Natural killer cell (primary cell): ENCODE measurements at regions not wholly inside any gene's neighbourhood (a gene's known extent, or its start where the extent isn't known, plus 50 kb on each side); places are given as distances from the start of the nearest gene placed in this dataset.
"Not testable (repeated sequence)": the region's sequence is repeated elsewhere in the genome, so short reads cannot be mapped to it uniquely, and the experiment has no call there.

ENCODE experiments used
- ATAC-seq, 3 donors: fragments of 150-1000 bp in 2 of 3; fragments of 200-7000 bp in 1 of 3; cut with Tn5 transposase; 1 replicate in 1 of 3; 2 replicates in 2 of 3; pipeline ENCODE4 v1.10.0; 2021; ENCODE audit warnings: mild to moderate bottlenecking in 2 of 3, moderate library complexity in 2 of 3
- DNase-seq, 2 donors: peaks; one replicate each; pipeline versions ENCODE4 v3.0.0 to v3.0.0-alpha.2; 2013 to 2021; ENCODE audit warnings: mixed read lengths in 1 of 2
- H3K27ac ChIP-seq: one replicate; pipeline ENCODE4 v1.5.1; 2013; ENCODE audit warnings: mild to moderate bottlenecking, low read length
- H3K27me3 ChIP-seq: one replicate; pipeline ENCODE4 v1.6.1; 2013; ENCODE audit warnings: low read length; ENCODE audit not compliant: control insufficient read depth, insufficient read depth
- H3K36me3 ChIP-seq: one replicate; pipeline ENCODE4 v1.6.1; 2013; ENCODE audit warnings: low read length; ENCODE audit not compliant: control insufficient read depth, insufficient read depth
- H3K4me1 ChIP-seq: one replicate; pipeline ENCODE4 v1.6.1; 2013; ENCODE audit warnings: low read length; ENCODE audit not compliant: control insufficient read depth, insufficient read depth
- H3K4me3 ChIP-seq: one replicate; pipeline ENCODE4 v1.5.1; 2013; ENCODE audit warnings: low read length
- H3K9me3 ChIP-seq: one replicate; pipeline ENCODE4 v1.6.1; 2013; ENCODE audit warnings: low read length; ENCODE audit not compliant: control insufficient read depth, insufficient read depth
- H3K27ac Mint-ChIP-seq, 2 donors: one replicate each; pipeline ENCODE4 v1.8.0; 2022; ENCODE audit warnings: mild to moderate bottlenecking in 2 of 2, mixed read lengths in 2 of 2, moderate library complexity in 1 of 2
- H3K27me3 Mint-ChIP-seq, 2 donors: one replicate each; pipeline ENCODE4 v1.8.0; 2022; ENCODE audit warnings: low read depth in 2 of 2, mixed read lengths in 2 of 2
- H3K36me3 Mint-ChIP-seq: one replicate; pipeline ENCODE4 v1.8.0; 2022; ENCODE audit warnings: mixed read lengths
- H3K4me1 Mint-ChIP-seq, 2 donors: one replicate each; pipeline ENCODE4 v1.8.0; 2022; ENCODE audit warnings: mixed read lengths in 2 of 2
- H3K4me3 Mint-ChIP-seq: one replicate; pipeline ENCODE4 v1.8.0; 2022; ENCODE audit warnings: mild to moderate bottlenecking, moderate library complexity, mixed read lengths
- H3K9me3 Mint-ChIP-seq, 2 donors: one replicate each; pipeline ENCODE4 v1.8.0; 2022; ENCODE audit warnings: mixed read lengths in 2 of 2
- WGBS: methylation state at CpG from one replicate; pipeline ENCODE4 v1.1.7; 2013; ENCODE audit warnings: missing lambda C conversion rate; ENCODE audit not compliant: insufficient coverage; 5-methylcytosine and 5-hydroxymethylcytosine counted together
- intact Hi-C: fragments of 100-400 bp; cut with micrococcal nuclease; formaldehyde crosslinking; loops from one replicate; pipeline ENCODE4 v1.14.2; 2022
- TF ChIP-seq, protein P1 (sequence below): fragments of 200-600 bp; IDR thresholded peaks from one replicate; pipeline ENCODE4 v1.8.0; 2022; ENCODE audit warnings: antibody characterized with exemption

DNA sequence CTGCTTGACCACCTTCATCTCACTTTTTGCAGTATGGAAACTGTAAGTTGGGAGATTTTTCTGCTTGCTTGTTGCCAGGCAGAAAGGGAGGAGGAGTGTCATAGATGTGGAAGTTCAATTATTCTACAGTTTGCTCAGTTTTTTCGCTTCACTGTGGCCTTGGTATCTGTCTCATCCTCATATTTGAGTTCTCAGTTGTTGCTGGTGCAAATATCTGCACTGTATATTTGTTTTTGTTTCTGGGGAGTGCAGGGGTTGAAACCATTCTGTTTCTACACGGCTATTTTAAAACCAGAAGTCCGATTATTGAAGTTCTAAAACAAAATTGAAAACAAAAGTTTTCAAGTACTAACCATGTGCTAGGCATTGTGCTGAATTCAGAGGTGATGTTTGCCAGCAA lies 153.4 kb downstream of the JRKL start:
- no peaks in the 10 kb centered on the region for H3K27me3 Mint-ChIP-seq
- intact Hi-C loops: no loop called here

DNA sequence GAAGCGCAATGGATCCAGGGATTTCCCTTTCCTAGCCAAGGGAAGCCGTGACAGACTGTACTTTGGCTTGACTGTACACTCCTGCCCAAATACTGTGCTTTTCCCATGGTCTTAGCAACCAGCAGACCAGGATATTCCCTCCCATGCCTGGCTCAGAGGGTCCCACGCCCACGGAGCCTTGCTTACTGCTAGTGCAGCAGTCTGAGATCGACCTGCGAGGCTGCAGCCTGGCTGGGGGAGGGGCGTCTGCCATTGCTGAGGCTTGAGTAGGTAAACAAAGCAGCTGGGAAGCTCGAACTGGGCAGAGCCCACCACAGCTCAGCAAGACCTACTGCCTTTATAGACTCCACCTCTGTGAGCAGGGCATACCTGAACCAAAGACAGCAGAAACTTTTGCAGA lies 155.4 kb downstream of the JRKL start:
- intact Hi-C loops, DNase-seq, H3K36me3 Mint-ChIP-seq, H3K9me3 ChIP-seq, H3K4me3 Mint-ChIP-seq, H3K27me3 Mint-ChIP-seq, H3K27ac ChIP-seq, H3K9me3 Mint-ChIP-seq, H3K4me1 Mint-ChIP-seq, H3K4me1 ChIP-seq, H3K27ac Mint-ChIP-seq, ATAC-seq, H3K4me3 ChIP-seq, H3K27me3 ChIP-seq, H3K36me3 ChIP-seq: not testable (repeated sequence)
- 78% methylated on average over 8 of the region's 8 CpGs for WGBS

More for the DNA sequence above, 153.4 kb downstream of the JRKL start:
- 65% methylated on average over 1 of the region's 3 CpGs for WGBS
- no peak overlapping the region for H3K4me3 Mint-ChIP-seq
- no peaks in the 10 kb centered on the region for H3K27me3 ChIP-seq
- H3K4me1 ChIP-seq: no peaks in the 10 kb centered on the region
- H3K4me3 ChIP-seq: no peak overlapping the region
- no peaks in the 10 kb centered on the region for H3K4me1 Mint-ChIP-seq
- H3K36me3 Mint-ChIP-seq: no peaks in the 10 kb centered on the region
- no peak overlapping the region for H3K27ac Mint-ChIP-seq
- peaks cover 5 to 9% of the 10 kb centered on the region in 2 donors for H3K9me3 Mint-ChIP-seq
- no peaks in the 10 kb centered on the region for H3K9me3 ChIP-seq
- DNase-seq: no peak
- ATAC-seq: no peak
- no peaks in the 10 kb centered on the region for H3K36me3 ChIP-seq
- H3K27ac ChIP-seq: no peak overlapping the region
- TF ChIP-seq, protein P1, sequence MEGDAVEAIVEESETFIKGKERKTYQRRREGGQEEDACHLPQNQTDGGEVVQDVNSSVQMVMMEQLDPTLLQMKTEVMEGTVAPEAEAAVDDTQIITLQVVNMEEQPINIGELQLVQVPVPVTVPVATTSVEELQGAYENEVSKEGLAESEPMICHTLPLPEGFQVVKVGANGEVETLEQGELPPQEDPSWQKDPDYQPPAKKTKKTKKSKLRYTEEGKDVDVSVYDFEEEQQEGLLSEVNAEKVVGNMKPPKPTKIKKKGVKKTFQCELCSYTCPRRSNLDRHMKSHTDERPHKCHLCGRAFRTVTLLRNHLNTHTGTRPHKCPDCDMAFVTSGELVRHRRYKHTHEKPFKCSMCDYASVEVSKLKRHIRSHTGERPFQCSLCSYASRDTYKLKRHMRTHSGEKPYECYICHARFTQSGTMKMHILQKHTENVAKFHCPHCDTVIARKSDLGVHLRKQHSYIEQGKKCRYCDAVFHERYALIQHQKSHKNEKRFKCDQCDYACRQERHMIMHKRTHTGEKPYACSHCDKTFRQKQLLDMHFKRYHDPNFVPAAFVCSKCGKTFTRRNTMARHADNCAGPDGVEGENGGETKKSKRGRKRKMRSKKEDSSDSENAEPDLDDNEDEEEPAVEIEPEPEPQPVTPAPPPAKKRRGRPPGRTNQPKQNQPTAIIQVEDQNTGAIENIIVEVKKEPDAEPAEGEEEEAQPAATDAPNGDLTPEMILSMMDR: no peak

DNA sequence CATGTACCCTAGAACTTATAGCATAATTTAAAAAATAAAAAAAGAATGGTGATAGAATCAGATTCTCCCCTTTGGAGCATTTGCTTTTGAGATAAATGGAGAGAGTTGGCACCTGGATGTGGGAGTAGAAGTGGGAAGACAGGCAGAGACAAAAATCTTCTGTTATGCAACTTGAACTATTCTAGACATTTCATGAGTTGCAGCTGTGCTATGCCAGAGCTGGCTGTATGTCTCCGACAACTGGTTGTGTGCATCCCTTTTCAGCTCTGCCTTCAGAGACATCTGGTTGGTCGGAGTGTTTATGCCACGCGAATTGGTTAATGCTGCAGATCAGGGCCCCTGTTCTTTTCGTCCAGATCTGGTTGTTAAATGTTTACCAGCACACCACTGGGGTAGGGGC lies 161.3 kb downstream of the JRKL start:
- intact Hi-C loops: loop anchor here (10.0 kb wide), 1 partner anchor 296 kb away; no protein-coding TSS in a partner anchor
- Mint-ChIP-seq H3K9me3 (peaks cover 7 to 17% of the 10 kb centered on the region in 2 donors), H3K36me3 (no peaks in the 10 kb centered on the region), H3K27me3 (no peaks in the 10 kb centered on the region), H3K4me3 (no peak overlapping the region), H3K27ac (no peak overlapping the region), H3K4me1 (no peaks in the 10 kb centered on the region)
- H3K9me3 ChIP-seq: no peaks in the 10 kb centered on the region
- H3K36me3 ChIP-seq: no peaks in the 10 kb centered on the region
- DNase-seq (no peak), ATAC-seq (no peak)
- TF ChIP-seq, protein P1: no peak
- H3K27ac ChIP-seq: no peak overlapping the region
- H3K4me3 ChIP-seq: no peak overlapping the region
- WGBS: 92% methylated on average over 5 of the region's 5 CpGs
- H3K27me3 ChIP-seq: no peaks in the 10 kb centered on the region
- no peaks in the 10 kb centered on the region for H3K4me1 ChIP-seq

DNA sequence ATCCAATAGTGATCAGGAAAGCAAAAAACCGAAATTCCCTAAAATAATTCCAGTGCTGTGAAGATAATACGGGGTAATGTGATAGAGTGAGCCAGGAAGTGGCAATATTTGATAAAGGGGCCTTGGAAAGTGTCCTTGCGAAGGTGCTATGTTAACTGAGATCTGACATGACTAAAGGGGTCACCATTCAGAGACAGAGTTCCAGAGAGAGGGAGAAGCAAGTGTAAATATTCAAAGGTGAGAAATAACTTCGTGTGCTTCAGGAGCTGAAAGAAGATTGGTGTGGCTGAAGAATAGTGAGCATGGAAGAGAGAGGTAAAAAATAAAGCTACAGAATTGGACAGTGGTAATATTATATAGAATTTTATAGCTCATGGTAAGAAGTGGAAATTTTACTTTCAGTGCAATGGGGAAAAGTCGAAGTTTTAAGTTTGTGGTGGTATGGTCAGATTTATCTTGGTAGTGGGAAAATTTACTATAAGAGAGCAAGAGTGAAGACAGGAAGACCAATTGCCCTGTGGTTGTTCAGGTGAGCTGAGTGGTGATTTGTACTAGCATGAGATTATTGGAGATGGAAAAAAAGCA lies 164.5 kb downstream of the JRKL start:
- no peaks in the 10 kb centered on the region for H3K36me3 ChIP-seq
- no peaks in the 10 kb centered on the region for H3K4me1 ChIP-seq
- Mint-ChIP-seq H3K4me3 (no peak overlapping the region), H3K36me3 (no peaks in the 10 kb centered on the region), H3K4me1 (no peaks in the 10 kb centered on the region), H3K27ac (no peak overlapping the region), H3K9me3 (peaks cover 4 to 9% of the 10 kb centered on the region in 2 donors), H3K27me3 (no peaks in the 10 kb centered on the region)
- no peak overlapping the region for H3K27ac ChIP-seq
- no peak for DNase-seq
- no peak overlapping the region for H3K4me3 ChIP-seq
- H3K9me3 ChIP-seq: no peaks in the 10 kb centered on the region
- TF ChIP-seq, protein P1: no peak
- 66% methylated on average over 5 of the region's 5 CpGs for WGBS
- H3K27me3 ChIP-seq: no peaks in the 10 kb centered on the region
- intact Hi-C loops: loop anchor here (10.0 kb wide), 1 partner anchor 300 kb away; no protein-coding TSS in a partner anchor
- no peak for ATAC-seq

DNA sequence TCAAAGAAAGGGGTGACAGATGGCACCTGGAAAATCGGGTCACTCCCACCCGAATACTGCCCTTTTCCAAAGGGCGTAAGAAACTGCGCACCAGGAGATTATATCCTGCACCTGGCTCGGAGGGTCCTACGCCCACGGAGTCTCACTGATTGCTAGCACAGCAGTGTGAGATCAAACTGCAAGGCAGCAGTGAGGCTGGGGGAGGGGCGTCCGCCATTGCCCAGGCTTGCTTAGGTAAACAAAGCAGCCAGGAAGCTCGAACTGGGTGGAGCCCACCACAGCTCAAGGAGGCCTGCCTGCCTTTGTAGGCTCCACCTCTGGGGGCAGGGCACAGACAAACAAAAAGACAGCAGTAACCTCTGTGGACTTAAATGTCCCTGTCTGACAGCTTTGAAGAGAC lies 166.0 kb downstream of the JRKL start:
- 92% methylated on average over 7 of the region's 10 CpGs for WGBS
- intact Hi-C loops: loop anchor here (10.0 kb wide), 1 partner anchor 301 kb away; no protein-coding TSS in a partner anchor
- not testable (repeated sequence) for H3K4me1 ChIP-seq, H3K4me3 ChIP-seq, H3K27me3 ChIP-seq, DNase-seq, H3K4me3 Mint-ChIP-seq, ATAC-seq, H3K4me1 Mint-ChIP-seq, H3K36me3 Mint-ChIP-seq, H3K27ac ChIP-seq, H3K9me3 ChIP-seq, H3K27me3 Mint-ChIP-seq, H3K27ac Mint-ChIP-seq, H3K9me3 Mint-ChIP-seq, H3K36me3 ChIP-seq

DNA sequence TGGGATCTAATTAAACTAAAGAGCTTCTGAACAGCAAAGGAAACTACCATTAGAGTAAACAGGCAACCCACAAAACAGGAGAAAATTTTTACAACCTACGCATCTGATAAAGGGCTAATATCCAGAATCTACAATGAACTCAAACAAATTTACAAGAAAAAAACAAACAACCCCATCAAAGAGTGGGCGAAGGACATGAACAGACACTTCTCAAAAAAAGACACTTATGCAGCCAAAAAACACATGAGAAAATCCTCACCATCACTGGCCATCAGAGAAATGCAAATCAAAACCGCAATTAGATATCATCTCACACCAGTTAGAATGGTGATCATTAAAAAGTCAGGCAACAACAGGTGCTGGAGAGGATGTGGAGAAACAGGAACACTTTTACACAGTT lies 170.9 kb downstream of the JRKL start:
- H3K36me3 ChIP-seq, DNase-seq, H3K9me3 ChIP-seq, H3K27ac ChIP-seq, ATAC-seq, intact Hi-C loops, H3K4me1 Mint-ChIP-seq, H3K9me3 Mint-ChIP-seq, H3K4me1 ChIP-seq, H3K4me3 ChIP-seq, H3K27me3 ChIP-seq, H3K27me3 Mint-ChIP-seq, H3K27ac Mint-ChIP-seq, H3K4me3 Mint-ChIP-seq, H3K36me3 Mint-ChIP-seq: not testable (repeated sequence)
- WGBS: 74% methylated on average over 3 of the region's 3 CpGs
